Glutamatergic neuron (in vitro differentiated cells): ENCODE measurements at regions not wholly inside any gene's neighbourhood (a gene's known extent, or its start where the extent isn't known, plus 50 kb on each side); places are given as distances from the start of the nearest gene placed in this dataset.

Experiments used
- DNase-seq: peaks from one replicate; pipeline ENCODE4 v3.0.0; 2022
- H3K27ac Mint-ChIP-seq: one replicate; pipeline ENCODE4 v1.8.0; 2020; ENCODE audit warnings: mild to moderate bottlenecking, mixed read lengths, inconsistent platforms; ENCODE audit not compliant: unreplicated experiment
- H3K27me3 Mint-ChIP-seq: one replicate; pipeline ENCODE4 v1.8.0; 2020; ENCODE audit warnings: mild to moderate bottlenecking, moderate library complexity, mixed read lengths, inconsistent platforms; ENCODE audit not compliant: unreplicated experiment
- H3K36me3 Mint-ChIP-seq: one replicate; pipeline ENCODE4 v1.8.0; 2020; ENCODE audit warnings: mild to moderate bottlenecking, mixed read lengths, inconsistent platforms; ENCODE audit not compliant: unreplicated experiment
- H3K4me1 Mint-ChIP-seq: one replicate; pipeline ENCODE4 v1.8.0; 2020; ENCODE audit warnings: mild to moderate bottlenecking, low read depth, mixed read lengths, inconsistent platforms; ENCODE audit not compliant: unreplicated experiment
- H3K4me3 Mint-ChIP-seq: one replicate; pipeline ENCODE4 v1.8.0; 2020; ENCODE audit warnings: mild to moderate bottlenecking, mixed read lengths, inconsistent platforms; ENCODE audit not compliant: unreplicated experiment
- H3K9me3 Mint-ChIP-seq: one replicate; pipeline ENCODE4 v1.8.0; 2020; ENCODE audit warnings: mild to moderate bottlenecking, moderate library complexity, mixed read lengths, inconsistent platforms; ENCODE audit not compliant: unreplicated experiment
- CTCF ChIP-seq: fragments of 200-600 bp; sonication (generic); IDR thresholded peaks from one replicate; pipeline ENCODE4 v1.5.0; 2021; ENCODE audit not compliant: partially characterized antibody, unreplicated experiment

DNA sequence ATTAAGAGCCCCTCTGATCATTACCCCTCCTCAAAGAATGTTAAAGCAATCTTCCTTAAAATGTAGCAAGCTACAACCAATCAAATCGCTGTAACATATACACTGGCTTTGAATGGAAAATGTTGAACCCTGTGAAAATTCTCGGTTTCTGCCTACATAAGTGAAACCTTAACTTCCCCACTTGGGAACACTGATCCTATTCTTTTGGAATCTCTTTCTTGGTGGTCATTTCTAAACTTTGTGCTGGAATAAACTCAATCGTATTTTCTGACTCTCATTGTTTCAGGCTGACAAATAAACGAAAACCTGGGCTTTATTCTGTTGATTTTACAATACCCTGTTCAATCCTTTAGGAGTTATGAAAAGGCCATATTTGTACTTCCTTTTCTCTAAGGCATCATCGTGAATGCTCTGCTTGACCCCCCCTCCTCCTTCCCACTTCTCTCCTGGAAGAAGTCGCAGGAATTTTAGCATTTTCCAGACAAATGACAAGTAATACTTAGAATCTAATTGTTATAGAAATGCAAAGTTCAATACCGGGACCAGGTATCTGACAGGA is 155.1 kb upstream of the FAM13C start:
- H3K36me3 Mint-ChIP-seq: no peaks in the 10 kb centered on the region
- no peaks in the 10 kb centered on the region for H3K27me3 Mint-ChIP-seq
- no peaks in the 10 kb centered on the region for H3K9me3 Mint-ChIP-seq
- no peak for TF ChIP-seq CTCF
- H3K4me3 Mint-ChIP-seq: no peak overlapping the region
- no peaks in the 10 kb centered on the region for H3K4me1 Mint-ChIP-seq
- DNase-seq: no peak
- H3K27ac Mint-ChIP-seq: no peak overlapping the region

GRCh38 chr10:59513558-59513957 is 151.2 kb upstream of the FAM13C start:
- no peaks in the 10 kb centered on the region for H3K4me1 Mint-ChIP-seq
- no peaks in the 10 kb centered on the region for H3K9me3 Mint-ChIP-seq
- no peaks in the 10 kb centered on the region for H3K27me3 Mint-ChIP-seq
- no peak overlapping the region for H3K27ac Mint-ChIP-seq
- H3K4me3 Mint-ChIP-seq: no peak overlapping the region
- TF ChIP-seq CTCF: no peak
- no peaks in the 10 kb centered on the region for H3K36me3 Mint-ChIP-seq
- DNase-seq: no peak

DNA sequence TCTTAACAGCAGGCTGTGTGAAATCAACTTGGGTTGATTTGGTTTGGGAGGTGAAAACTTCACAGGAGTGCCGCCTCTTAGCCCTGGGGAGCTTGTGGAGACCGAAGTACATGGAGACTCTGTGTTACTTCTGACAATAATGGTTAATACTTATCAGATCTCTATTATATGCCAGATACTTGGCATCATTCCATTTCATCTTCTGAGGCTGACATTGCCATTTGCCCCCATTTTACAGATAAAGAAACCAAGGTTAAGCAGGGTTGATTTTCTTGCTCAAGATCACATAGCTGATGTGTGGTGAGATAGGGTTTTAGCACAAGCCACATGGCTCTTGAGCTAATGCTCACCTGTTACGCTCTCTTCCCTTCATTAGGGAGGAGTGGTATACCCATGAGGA is 150.6 kb upstream of the FAM13C start:
- Mint-ChIP-seq H3K9me3 (no peaks in the 10 kb centered on the region), H3K36me3 (no peaks in the 10 kb centered on the region)
- TF ChIP-seq CTCF: no peak

GRCh38 chr10:59508956-59509355 is 146.6 kb upstream of the FAM13C start:
- Mint-ChIP-seq H3K4me1 (no peaks in the 10 kb centered on the region), H3K27me3 (no peaks in the 10 kb centered on the region), H3K4me3 (no peak overlapping the region), H3K9me3 (peaks cover 2% of the 10 kb centered on the region), H3K36me3 (no peaks in the 10 kb centered on the region), H3K27ac (no peak overlapping the region)
- no peak for DNase-seq
- no peak for TF ChIP-seq CTCF

More for the DNA sequence above, 150.6 kb upstream of the FAM13C start:
- Mint-ChIP-seq H3K27ac (no peak overlapping the region), H3K27me3 (no peaks in the 10 kb centered on the region), H3K4me3 (no peak overlapping the region), H3K4me1 (no peaks in the 10 kb centered on the region)
- DNase-seq: no peak

DNA sequence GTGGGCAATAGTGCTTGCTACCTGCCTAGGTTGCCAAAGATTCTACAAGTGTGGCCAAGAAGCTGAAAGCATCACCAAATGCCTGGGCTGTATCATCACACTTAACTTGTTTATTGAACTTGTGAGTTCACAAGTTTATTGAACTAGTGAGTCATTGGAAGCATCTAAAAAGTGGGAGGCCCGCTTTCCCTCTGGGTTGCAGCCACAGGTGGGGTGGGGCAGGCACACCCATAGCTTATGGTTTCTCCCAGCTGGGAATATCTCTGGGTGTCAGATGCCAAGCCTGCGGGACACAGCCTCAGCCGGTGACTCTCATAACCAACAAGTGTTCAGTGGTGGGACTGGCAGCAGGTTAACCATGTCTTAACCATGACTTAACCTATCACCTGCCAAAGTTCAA is 145.9 kb upstream of the FAM13C start:
- H3K9me3 Mint-ChIP-seq: peaks cover 2% of the 10 kb centered on the region
- no peaks in the 10 kb centered on the region for H3K27me3 Mint-ChIP-seq
- DNase-seq: no peak
- H3K4me1 Mint-ChIP-seq: no peaks in the 10 kb centered on the region
- no peaks in the 10 kb centered on the region for H3K36me3 Mint-ChIP-seq
- no peak overlapping the region for H3K4me3 Mint-ChIP-seq
- no peak for TF ChIP-seq CTCF
- no peak overlapping the region for H3K27ac Mint-ChIP-seq
